Breast epithelium (tissue), 4 donors: ENCODE measurements at regions not wholly inside any gene's neighbourhood (a gene's known extent, or its start where the extent isn't known, plus 50 kb on each side); places are given as distances from the start of the nearest gene placed in this dataset.
A peak's percentile ranks its signal among the peaks of the same experiment; 100 is the strongest.

Experiments
- DNase-seq, 2 donors: peaks; one replicate each; pipeline ENCODE4 v3.0.0-alpha.2; 2019; ENCODE audit warnings: low spot score in 2 of 2
- H3K27ac ChIP-seq, 2 donors: fragments of 200-600 bp; sonication (generic) in 1 of 2; one replicate each; pipeline ENCODE4 v1.5.1; 2016 to 2019; ENCODE audit warnings: mild to moderate bottlenecking in 1 of 2
- H3K27me3 ChIP-seq, 2 donors: fragments of 200-600 bp; sonication (generic) in 1 of 2; one replicate each; pipeline versions ENCODE4 v1.5.1 to v1.6.0; 2017 to 2019; ENCODE audit warnings: control low read depth in 1 of 2, mild to moderate bottlenecking in 1 of 2
- H3K36me3 ChIP-seq: fragments of 200-600 bp; one replicate; pipeline ENCODE4 v1.5.1; 2019
- H3K4me1 ChIP-seq, 2 donors: fragments of 200-600 bp; sonication (generic); one replicate each; pipeline ENCODE4 v1.5.1; 2016 to 2019; ENCODE audit warnings: control low read depth in 1 of 2
- H3K4me3 ChIP-seq, 3 donors: fragments of 200-600 bp; sonication (generic); 1 replicate in 2 of 3; 2 replicates in 1 of 3; pipeline ENCODE4 v1.5.1; 2016 to 2019; ENCODE audit warnings: mild to moderate bottlenecking in 3 of 3, moderate library complexity in 2 of 3
- H3K9me3 ChIP-seq, 2 donors: fragments of 200-600 bp; sonication (generic) in 1 of 2; one replicate each; pipeline ENCODE4 v1.5.1; 2016 to 2019; ENCODE audit warnings: control low read depth in 1 of 2
- POLR2A ChIP-seq: fragments of 450-650 bp; IDR thresholded peaks from one replicate; pipeline ENCODE4 v1.6.1; 2016; ENCODE audit warnings: antibody characterized with exemption, mild to moderate bottlenecking, moderate library complexity
- POLR2AphosphoS5 ChIP-seq, 3 donors: sonication (generic); formaldehyde crosslinking; IDR thresholded peaks; one replicate each; pipeline ENCODE4 v1.6.1; 2017; ENCODE audit warnings: antibody characterized with exemption in 3 of 3
- intact Hi-C: fragments of 100-400 bp; cut with DNase I; formaldehyde crosslinking; loops from one replicate; pipeline ENCODE4 v1.15.1; 2023; ENCODE audit warnings: low total_unique reads
- TF ChIP-seq, protein P1 (sequence below), 3 donors: fragments of 450-650 bp; IDR thresholded peaks; one replicate each; pipeline ENCODE4 v1.5.1; 2016 to 2017; ENCODE audit warnings: antibody characterized with exemption in 3 of 3, mild to moderate bottlenecking in 3 of 3, moderate library complexity in 3 of 3

DNA sequence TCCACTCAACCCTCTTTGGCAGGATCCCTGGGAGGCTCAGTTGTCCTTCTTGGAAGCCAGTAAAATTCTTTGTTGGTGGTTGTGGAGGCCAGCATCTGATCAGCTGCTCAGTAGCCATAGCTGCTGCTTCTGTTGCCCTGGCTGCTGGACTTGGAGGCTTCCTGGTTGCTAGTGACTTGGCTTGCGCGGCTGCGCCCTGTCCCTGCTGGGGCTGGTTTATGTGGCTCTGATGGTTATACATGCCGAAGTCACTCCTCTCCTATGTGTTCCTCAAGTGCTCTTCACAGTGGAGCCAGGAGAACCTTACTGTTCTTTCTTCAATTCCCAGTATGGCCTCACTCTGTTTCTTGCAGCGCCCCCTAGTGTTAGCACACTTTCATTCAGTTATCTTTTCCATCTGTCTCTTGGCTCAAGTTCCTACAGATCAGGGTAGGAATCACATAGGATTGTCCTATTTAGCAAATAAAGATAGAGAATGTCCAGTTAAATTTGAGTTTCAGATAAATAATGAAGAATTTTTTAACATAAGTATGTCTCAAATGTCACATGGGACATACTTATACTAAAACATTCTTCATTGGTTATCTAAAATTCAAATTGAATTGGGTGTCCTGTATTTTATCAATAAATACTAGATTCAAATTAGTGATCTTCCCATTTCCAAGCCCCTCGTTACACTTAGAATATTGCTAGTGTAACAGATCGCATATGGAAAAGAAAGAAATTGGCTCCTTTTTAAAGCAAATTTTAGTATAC, 176.5 kb downstream of the TGFB2 start:
- Histone ChIP-seq H3K9me3 (no peaks in the 10 kb centered on the region), H3K36me3 (no peaks in the 10 kb centered on the region), H3K27ac (no peak overlapping the region), H3K4me1 (no peaks in the 10 kb centered on the region), H3K27me3 (no peaks in the 10 kb centered on the region), H3K4me3 (no peak overlapping the region)
- intact Hi-C loops, result no loop called here
- DNase-seq, result no peak
- no peak for TF ChIP-seq POLR2A
- TF ChIP-seq, protein P1, sequence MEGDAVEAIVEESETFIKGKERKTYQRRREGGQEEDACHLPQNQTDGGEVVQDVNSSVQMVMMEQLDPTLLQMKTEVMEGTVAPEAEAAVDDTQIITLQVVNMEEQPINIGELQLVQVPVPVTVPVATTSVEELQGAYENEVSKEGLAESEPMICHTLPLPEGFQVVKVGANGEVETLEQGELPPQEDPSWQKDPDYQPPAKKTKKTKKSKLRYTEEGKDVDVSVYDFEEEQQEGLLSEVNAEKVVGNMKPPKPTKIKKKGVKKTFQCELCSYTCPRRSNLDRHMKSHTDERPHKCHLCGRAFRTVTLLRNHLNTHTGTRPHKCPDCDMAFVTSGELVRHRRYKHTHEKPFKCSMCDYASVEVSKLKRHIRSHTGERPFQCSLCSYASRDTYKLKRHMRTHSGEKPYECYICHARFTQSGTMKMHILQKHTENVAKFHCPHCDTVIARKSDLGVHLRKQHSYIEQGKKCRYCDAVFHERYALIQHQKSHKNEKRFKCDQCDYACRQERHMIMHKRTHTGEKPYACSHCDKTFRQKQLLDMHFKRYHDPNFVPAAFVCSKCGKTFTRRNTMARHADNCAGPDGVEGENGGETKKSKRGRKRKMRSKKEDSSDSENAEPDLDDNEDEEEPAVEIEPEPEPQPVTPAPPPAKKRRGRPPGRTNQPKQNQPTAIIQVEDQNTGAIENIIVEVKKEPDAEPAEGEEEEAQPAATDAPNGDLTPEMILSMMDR (IDR thresholded peaks at IDR 0.05), result peak; percentile 46 to 65 (median 53)

DNA sequence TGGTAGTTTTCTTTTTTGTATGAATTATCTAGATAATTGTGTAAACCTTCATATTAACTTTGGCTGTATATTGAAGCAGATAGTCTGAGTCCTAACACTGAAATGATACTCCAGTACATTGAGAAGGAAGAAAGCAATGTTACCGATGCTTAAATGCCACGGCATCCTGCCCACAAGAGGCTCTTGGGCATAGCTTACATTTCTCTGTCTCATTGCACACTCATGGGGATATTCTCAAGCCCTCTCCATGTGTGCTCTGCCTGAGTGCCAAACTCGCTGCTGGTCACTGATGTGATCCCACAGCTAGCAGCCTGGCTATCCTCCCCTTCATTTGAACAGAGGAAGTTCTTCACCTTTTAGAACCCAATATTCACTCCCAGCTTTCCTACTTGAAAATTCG, 179.4 kb downstream of the TGFB2 start:
- TF ChIP-seq POLR2AphosphoS5 (IDR thresholded peaks at IDR 0.05) (no peak), POLR2A (no peak)
- TF ChIP-seq, protein P1 (IDR thresholded peaks at IDR 0.05), result no peak
- Histone ChIP-seq H3K4me3 (no peak overlapping the region), H3K27ac (no peak overlapping the region), H3K36me3 (no peaks in the 10 kb centered on the region), H3K4me1 (no peaks in the 10 kb centered on the region), H3K27me3 (no peaks in the 10 kb centered on the region), H3K9me3 (no peaks in the 10 kb centered on the region)
- intact Hi-C loops, result no loop called here
- no peak for DNase-seq

DNA sequence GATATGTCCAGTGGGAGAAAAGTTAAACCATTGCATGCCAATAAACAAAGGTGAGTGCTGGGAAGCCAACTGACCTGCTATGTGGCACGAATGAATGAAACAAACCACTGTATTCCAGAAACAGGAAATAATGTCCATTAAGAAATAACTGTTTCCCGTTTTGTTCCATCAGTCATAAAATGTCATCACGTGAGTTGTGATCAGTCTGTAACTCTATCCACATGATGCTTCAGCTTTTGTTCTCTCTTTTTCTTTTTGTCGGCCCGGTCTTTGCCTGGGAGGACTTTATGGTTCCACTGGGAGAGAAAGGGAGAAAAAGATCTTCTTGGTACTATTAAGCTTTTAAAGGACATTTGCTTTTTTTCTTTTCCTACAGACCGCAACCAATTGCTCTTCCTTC, 179.9 kb downstream of the TGFB2 start:
- intact Hi-C loops, result no loop called here
- no peak overlapping the region for H3K4me3 ChIP-seq
- no peaks in the 10 kb centered on the region for H3K9me3 ChIP-seq
- TF ChIP-seq POLR2AphosphoS5 (IDR thresholded peaks at IDR 0.05) (no peak), POLR2A (no peak)
- TF ChIP-seq, protein P1 (IDR thresholded peaks at IDR 0.05), result no peak
- no peak overlapping the region for H3K27ac ChIP-seq
- no peaks in the 10 kb centered on the region for H3K4me1 ChIP-seq
- no peaks in the 10 kb centered on the region for H3K27me3 ChIP-seq
- DNase-seq, result no peak
- H3K36me3 ChIP-seq, result no peaks in the 10 kb centered on the region

DNA sequence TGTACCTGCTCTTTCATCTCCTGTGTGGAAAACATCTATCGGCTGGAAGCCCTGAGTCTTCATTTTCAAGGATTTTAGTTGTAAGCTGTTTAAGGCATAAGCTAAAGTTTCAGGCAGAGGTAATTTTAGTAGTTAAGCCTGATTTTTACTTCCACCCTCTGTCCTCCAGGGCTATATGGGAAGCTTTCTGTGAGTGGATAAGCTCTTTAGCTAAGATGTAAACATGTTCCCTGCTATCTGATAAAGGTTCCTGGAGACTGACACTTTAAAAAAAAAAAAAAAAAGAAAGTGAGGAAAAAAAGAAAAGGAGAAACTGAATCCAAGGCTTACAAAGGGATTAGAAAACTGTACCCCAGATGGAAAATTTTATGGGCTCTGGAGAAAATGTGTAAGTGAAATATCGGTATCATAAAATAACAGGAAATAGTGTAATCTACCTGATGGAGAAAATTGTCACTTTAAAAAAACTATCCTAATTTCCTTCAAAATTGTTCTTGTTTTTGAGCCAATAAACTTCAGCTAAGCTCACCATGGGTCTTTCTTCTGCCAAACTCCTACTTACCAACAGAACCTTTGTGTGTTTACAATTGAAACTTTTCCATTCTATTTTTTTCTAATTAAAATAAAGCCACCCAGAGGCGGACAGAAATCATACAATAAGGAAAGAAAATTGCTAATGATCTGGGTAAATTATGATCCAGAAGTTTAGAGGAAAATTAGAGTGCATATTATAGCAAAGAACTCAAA, 180.5 kb downstream of the TGFB2 start:
- no peaks in the 10 kb centered on the region for H3K4me1 ChIP-seq
- no peaks in the 10 kb centered on the region for H3K27me3 ChIP-seq
- H3K36me3 ChIP-seq, result no peaks in the 10 kb centered on the region
- no peaks in the 10 kb centered on the region for H3K9me3 ChIP-seq
- intact Hi-C loops, result no loop called here
- no peak overlapping the region for H3K4me3 ChIP-seq
- no peak overlapping the region for H3K27ac ChIP-seq
- no peak for DNase-seq
- TF ChIP-seq, protein P1 (IDR thresholded peaks at IDR 0.05), result no peak
- no peak for TF ChIP-seq POLR2AphosphoS5 (IDR thresholded peaks at IDR 0.05)
- no peak for TF ChIP-seq POLR2A

DNA sequence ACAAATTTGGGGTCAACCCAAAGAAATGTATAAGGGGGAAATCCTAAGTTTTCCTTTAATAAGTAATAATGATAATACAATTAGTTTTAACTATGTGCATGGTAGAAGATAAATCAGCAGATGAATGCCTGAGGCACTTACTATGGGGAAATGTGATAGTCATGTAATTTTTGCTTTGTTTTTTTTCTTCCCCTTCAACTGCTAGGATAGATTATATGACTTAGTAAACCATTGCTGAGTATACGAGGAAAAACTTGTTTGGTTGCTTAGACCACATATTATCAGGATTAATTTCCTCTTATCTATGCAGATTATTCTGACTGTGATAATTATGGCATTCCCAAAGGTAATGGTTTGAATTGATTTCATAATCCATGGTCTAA, 181.1 kb downstream of the TGFB2 start:
- no peaks in the 10 kb centered on the region for H3K27me3 ChIP-seq
- H3K4me1 ChIP-seq, result no peaks in the 10 kb centered on the region
- no peak overlapping the region for H3K27ac ChIP-seq
- DNase-seq, result no peak
- H3K4me3 ChIP-seq, result no peak overlapping the region
- H3K9me3 ChIP-seq, result no peaks in the 10 kb centered on the region
- H3K36me3 ChIP-seq, result no peaks in the 10 kb centered on the region
- no peak for TF ChIP-seq POLR2A
- no peak for TF ChIP-seq POLR2AphosphoS5 (IDR thresholded peaks at IDR 0.05)
- TF ChIP-seq, protein P1 (IDR thresholded peaks at IDR 0.05), result no peak
- intact Hi-C loops, result no loop called here
